Left ventricle myocardium inferior (tissue), 1 donor: ENCODE measurements at regions not wholly inside any gene's neighbourhood (a gene's known extent, or its start where the extent isn't known, plus 50 kb on each side); places are given as distances from the start of the nearest gene placed in this dataset.
A peak's percentile ranks its signal among the peaks of the same experiment; 100 is the strongest.
"Not testable (repeated sequence)": the region's sequence is repeated elsewhere in the genome, so short reads cannot be mapped to it uniquely, and the experiment has no call there.

Source experiments
- DNase-seq: peaks from one replicate; pipeline ENCODE4 v3.0.0-alpha.2; 2020
- H3K27ac ChIP-seq: fragments of 200-600 bp; replicated peaks from 2 replicates; pipeline ENCODE4 v1.8.0; 2021
- H3K27me3 ChIP-seq: fragments of 200-600 bp; 2 replicates; pipeline ENCODE4 v1.8.0; 2021; ENCODE audit warnings: low read depth
- H3K36me3 ChIP-seq: fragments of 200-600 bp; 2 replicates; pipeline ENCODE4 v1.8.0; 2021
- H3K4me1 ChIP-seq: fragments of 200-600 bp; 2 replicates; pipeline ENCODE4 v1.8.0; 2021
- H3K4me3 ChIP-seq: fragments of 200-600 bp; 2 replicates; pipeline ENCODE4 v1.8.0; 2021; ENCODE audit warnings: mild to moderate bottlenecking, moderate library complexity
- H3K9me3 ChIP-seq: fragments of 200-600 bp; replicated peaks from 2 replicates; pipeline ENCODE4 v1.8.0; 2021
- intact Hi-C: fragments of 100-400 bp; cut with micrococcal nuclease; formaldehyde crosslinking; loops from one replicate; pipeline ENCODE4 v1.11.0; 2022
- donor health status: DM: no; HTN: yes; CAD: no; lungs with severe emphysema.

DNA sequence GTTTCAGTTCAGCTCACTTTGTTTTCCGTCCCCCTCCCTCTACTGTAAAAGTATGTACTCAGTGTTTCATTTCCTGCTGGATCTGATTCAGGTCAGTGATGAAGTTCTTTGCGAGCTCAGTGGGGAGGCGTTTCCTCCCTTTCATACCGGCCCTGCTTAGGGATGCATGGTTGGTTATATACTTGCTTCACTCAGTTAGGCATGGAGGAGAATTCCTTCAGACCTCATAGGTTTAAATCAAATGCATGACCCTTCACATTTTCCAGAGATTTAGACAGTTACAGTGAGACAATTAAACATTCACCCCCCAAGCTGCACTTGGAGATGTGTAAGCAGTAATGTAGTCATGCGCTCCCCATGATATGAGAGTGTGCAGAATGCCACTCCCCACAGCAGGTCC, 955.9 kb downstream of the SPATA31A6 start:
- H3K27me3 ChIP-seq, H3K36me3 ChIP-seq, H3K4me3 ChIP-seq, H3K9me3 ChIP-seq, DNase-seq, H3K4me1 ChIP-seq, intact Hi-C loops: not testable (repeated sequence)
- H3K27ac ChIP-seq, result peak overlapping the region; percentile 73

GRCh38 chr9:43139878-43140608, 956.6 kb downstream of the SPATA31A6 start:
- intact Hi-C loops, H3K9me3 ChIP-seq, H3K27me3 ChIP-seq, H3K4me1 ChIP-seq, DNase-seq, H3K36me3 ChIP-seq, H3K4me3 ChIP-seq: not testable (repeated sequence)
- peak overlapping the region; percentile 73 for H3K27ac ChIP-seq
